ENCODE measurements at regions not wholly inside any gene's neighbourhood (a gene's known extent, or its start where the extent isn't known, plus 50 kb on each side); places are given as distances from the start of the nearest gene placed in this dataset.

DNA sequence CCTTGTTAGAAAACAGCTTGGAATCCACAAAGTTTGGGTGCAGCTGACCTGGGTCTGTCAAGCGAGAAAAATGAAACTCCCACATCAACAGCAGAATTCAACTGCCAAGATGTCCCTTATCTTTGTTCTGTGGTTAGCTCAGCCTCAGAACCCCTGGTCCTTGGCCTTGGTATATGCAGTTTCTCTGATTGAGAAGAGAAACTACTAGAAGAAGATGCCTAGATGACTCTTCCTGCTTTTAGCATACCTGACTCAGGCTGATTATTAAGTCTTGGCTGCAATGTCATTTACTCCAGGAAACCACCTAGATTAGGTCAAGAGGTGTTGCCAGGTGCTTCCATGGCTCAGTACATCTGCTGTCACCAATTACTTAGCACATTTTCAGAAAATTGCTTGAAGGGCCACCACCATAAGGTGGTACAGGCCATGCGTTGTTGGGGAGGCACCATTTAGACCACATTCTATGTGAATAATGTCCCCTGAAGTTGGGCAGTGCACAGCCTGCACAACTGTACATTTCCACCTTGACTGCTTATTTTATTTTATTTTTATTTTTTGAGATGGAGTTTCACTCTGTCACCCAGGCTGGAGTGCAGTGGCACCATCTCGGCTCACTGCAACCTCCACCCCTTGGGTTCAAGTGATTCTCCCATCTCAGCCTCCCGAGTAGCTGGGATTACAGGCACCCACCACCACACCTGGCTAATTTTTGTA is 59.4 kb upstream of the ZNF438 start:
- intact Hi-C loops (cut with micrococcal nuclease), result no loop called here
- Histone ChIP-seq H2AFZ (ENCODE audit: low read depth, low read length) (no peak overlapping the region), H3K9me3 (replicated peaks; ENCODE audit: control insufficient read depth, insufficient read depth, low read length) (no peaks in the 10 kb centered on the region), H3K79me2 (ENCODE audit: control insufficient read depth, insufficient read depth, low read length) (no peaks in the 10 kb centered on the region), H3K4me1 (ENCODE audit: control insufficient read depth, extremely low read depth, insufficient read depth, low read length) (no peaks in the 10 kb centered on the region), H3K27ac (ENCODE audit: insufficient read depth, low read depth, low read length) (no peak overlapping the region), H3K27me3 (ENCODE audit: control insufficient read depth in 2 of 2, insufficient read depth in 2 of 2, low read length in 2 of 2) (no peaks in the 10 kb centered on the region), H3K36me3 (ENCODE audit: control insufficient read depth in 2 of 2, extremely low read depth in 1 of 2, insufficient read depth in 2 of 2, low read length in 2 of 2) (no peaks in the 10 kb centered on the region), H3K9me1 (replicated peaks; ENCODE audit: control insufficient read depth, extremely low read depth, insufficient read depth, low read length) (no peaks in the 10 kb centered on the region), H3K9ac (replicated peaks; ENCODE audit: extremely low read depth, insufficient read depth, low read length) (no peak overlapping the region), H3K4me2 (ENCODE audit: insufficient read depth, low read length) (no peak overlapping the region), H4K20me1 (replicated peaks; ENCODE audit: control insufficient read depth, extremely low read depth, insufficient read depth, low read length) (no peaks in the 10 kb centered on the region), H3K4me3 (replicated peaks in 1 of 3; ENCODE audit: insufficient read depth in 1 of 3, low read depth in 1 of 3, low read length in 3 of 3) (no peak overlapping the region)
- DNase-seq (ENCODE audit: low read depth, low spot score), result no peak
- TF ChIP-seq, protein P1, sequence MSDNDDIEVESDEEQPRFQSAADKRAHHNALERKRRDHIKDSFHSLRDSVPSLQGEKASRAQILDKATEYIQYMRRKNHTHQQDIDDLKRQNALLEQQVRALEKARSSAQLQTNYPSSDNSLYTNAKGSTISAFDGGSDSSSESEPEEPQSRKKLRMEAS (IDR thresholded peaks at IDR 0.05; ENCODE audit: insufficient read depth, insufficient read length), result no peak
- TF ChIP-seq FOS (IDR thresholded peaks at IDR 0.05; ENCODE audit: borderline replicate concordance, insufficient read depth, low read length), result no peak
- TF ChIP-seq, protein P2, sequence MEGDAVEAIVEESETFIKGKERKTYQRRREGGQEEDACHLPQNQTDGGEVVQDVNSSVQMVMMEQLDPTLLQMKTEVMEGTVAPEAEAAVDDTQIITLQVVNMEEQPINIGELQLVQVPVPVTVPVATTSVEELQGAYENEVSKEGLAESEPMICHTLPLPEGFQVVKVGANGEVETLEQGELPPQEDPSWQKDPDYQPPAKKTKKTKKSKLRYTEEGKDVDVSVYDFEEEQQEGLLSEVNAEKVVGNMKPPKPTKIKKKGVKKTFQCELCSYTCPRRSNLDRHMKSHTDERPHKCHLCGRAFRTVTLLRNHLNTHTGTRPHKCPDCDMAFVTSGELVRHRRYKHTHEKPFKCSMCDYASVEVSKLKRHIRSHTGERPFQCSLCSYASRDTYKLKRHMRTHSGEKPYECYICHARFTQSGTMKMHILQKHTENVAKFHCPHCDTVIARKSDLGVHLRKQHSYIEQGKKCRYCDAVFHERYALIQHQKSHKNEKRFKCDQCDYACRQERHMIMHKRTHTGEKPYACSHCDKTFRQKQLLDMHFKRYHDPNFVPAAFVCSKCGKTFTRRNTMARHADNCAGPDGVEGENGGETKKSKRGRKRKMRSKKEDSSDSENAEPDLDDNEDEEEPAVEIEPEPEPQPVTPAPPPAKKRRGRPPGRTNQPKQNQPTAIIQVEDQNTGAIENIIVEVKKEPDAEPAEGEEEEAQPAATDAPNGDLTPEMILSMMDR (IDR thresholded peaks at IDR 0.05; ENCODE audit: extremely low read depth in 1 of 2, insufficient read depth in 1 of 2, low read depth in 1 of 2, low read length in 2 of 2), result no peak
- no TSS peak for BruUV-seq (replicated peaks)
- ChIA-PET CTCF (no interaction called here), POLR2A (no interaction called here)
- dilution Hi-C loops (cut with MboI; ENCODE audit: extremely low pct_ligation_motif_present, low sequenced_read_pairs), result no loop called here
- FAIRE-seq, result no peak
